Mucosa of gallbladder (tissue), 1 donor: ENCODE measurements at regions not wholly inside any gene's neighbourhood (a gene's known extent, or its start where the extent isn't known, plus 50 kb on each side); places are given as distances from the start of the nearest gene placed in this dataset.

Experiments used
- DNase-seq: peaks from one replicate; pipeline ENCODE4 v3.0.0-alpha.2; 2020; ENCODE audit warnings: low spot score
- donor health status: DM: no; HTN: no; CAD: no.

GRCh38 chr16:9518051-9518450 is 426.6 kb downstream of the HAPSTR1 start:
- no peak for DNase-seq

- no peak for DNase-seq
Observed at GRCh38 chr16:9518581-9518980, 427.1 kb downstream of the HAPSTR1 start.

GRCh38 chr16:9521749-9522370 is 430.4 kb downstream of the HAPSTR1 start:
- DNase-seq, result no peak

- no peak for DNase-seq
Observed at GRCh38 chr16:9522614-9523013, 431.2 kb downstream of the HAPSTR1 start.

GRCh38 chr16:9523994-9524393 is 432.6 kb downstream of the HAPSTR1 start:
- no peak for DNase-seq

- DNase-seq, result no peak
Observed at GRCh38 chr16:9525037-9525436, 433.6 kb downstream of the HAPSTR1 start.

- no peak for DNase-seq
Observed at GRCh38 chr16:9526791-9527190, 435.3 kb downstream of the HAPSTR1 start.

GRCh38 chr16:9527976-9528375 is 436.5 kb downstream of the HAPSTR1 start:
- no peak for DNase-seq

- no peak for DNase-seq
Observed at GRCh38 chr16:9528511-9529079, 437.2 kb downstream of the HAPSTR1 start.

GRCh38 chr16:9533042-9533441 is 441.6 kb downstream of the HAPSTR1 start:
- DNase-seq, result no peak

GRCh38 chr16:9534759-9535158 is 443.3 kb downstream of the HAPSTR1 start:
- no peak for DNase-seq

GRCh38 chr16:9536905-9537304 is 445.5 kb downstream of the HAPSTR1 start:
- no peak for DNase-seq

- no peak for DNase-seq
Observed at GRCh38 chr16:9539346-9539745, 447.9 kb downstream of the HAPSTR1 start.

GRCh38 chr16:9541723-9542122 is 450.3 kb downstream of the HAPSTR1 start:
- no peak for DNase-seq

- DNase-seq, result no peak
Observed at GRCh38 chr16:9542165-9542755, 450.8 kb downstream of the HAPSTR1 start.

GRCh38 chr16:9545522-9546437 is 454.3 kb downstream of the HAPSTR1 start:
- no peak for DNase-seq

GRCh38 chr16:9546438-9546786 is 455.0 kb downstream of the HAPSTR1 start:
- no peak for DNase-seq

- no peak for DNase-seq
Observed at GRCh38 chr16:9549487-9549886, 458.0 kb downstream of the HAPSTR1 start.

- DNase-seq, result no peak
Observed at GRCh38 chr16:9555051-9555450, 463.6 kb downstream of the HAPSTR1 start.

GRCh38 chr16:9556949-9557665 is 465.7 kb downstream of the HAPSTR1 start:
- DNase-seq, result no peak

GRCh38 chr16:9557713-9558112 is 466.3 kb downstream of the HAPSTR1 start:
- DNase-seq, result no peak

GRCh38 chr16:9566099-9566498 is 474.7 kb downstream of the HAPSTR1 start:
- DNase-seq, result no peak
